Fibroblast of gingiva (primary cell): ENCODE measurements at regions not wholly inside any gene's neighbourhood (a gene's known extent, or its start where the extent isn't known, plus 50 kb on each side); places are given as distances from the start of the nearest gene placed in this dataset.

Source experiments
- DNase-seq: peaks from one replicate; pipeline ENCODE4 v3.0.0-alpha.2; 2011; ENCODE audit warnings: low read depth

DNA sequence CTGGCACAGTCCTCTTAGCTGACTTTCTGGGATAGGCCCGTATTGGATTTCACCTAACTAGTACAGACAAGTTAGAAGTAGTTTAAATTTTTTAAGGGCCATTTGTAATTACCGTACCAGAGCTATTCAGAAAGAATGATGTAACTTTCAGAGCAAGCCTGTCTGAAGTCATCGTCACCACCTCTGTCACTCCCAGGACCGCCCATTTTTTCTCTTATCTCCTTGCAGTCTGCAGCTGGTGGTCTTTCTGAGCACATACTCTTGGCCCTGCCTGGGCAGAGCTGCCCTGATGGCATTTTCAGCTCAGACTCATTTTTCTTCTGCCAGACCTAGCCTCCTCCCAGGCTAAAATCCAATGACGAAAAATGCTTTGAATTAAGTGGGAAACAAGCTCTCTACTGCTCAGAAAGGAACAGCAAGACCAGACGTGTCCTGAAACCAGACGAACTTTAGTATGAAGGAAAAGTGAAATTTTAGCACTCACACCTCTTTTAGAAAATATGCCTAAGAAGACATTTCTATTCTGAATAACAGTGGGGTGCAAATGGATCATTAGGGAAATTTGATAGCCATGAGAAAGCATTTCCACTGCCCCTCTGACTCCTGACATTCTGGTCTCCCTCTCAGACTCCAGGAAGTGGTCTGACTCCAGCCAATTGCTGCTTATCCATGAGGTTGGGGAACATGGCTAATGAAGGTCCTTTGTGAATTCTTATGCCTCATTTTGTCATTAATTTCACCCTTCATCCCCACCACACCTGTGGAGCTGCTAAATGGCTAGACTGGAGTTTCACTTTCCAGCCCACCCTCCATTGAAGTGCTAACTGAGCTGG, 162.4 kb upstream of the GYPA start:
- DNase-seq = no peak

DNA sequence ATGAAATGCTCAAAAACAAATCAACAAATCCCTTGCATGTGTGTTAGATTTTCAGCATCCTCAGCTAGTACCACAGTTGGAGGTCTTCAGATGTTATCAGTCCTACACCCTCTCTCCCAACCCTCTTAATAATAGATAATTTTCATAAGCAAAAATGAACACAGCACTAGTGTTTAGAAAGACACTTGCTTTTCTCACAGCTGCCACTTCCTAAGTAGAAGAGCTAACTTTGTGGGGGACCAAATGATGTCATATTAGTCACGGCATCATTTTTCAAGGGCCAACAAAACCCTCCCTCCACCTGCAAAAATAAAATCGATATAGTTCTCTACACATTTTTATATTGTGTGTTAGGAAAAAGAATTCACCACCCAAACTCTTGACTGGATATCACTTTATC, 163.5 kb upstream of the GYPA start:
- no peak for DNase-seq

DNA sequence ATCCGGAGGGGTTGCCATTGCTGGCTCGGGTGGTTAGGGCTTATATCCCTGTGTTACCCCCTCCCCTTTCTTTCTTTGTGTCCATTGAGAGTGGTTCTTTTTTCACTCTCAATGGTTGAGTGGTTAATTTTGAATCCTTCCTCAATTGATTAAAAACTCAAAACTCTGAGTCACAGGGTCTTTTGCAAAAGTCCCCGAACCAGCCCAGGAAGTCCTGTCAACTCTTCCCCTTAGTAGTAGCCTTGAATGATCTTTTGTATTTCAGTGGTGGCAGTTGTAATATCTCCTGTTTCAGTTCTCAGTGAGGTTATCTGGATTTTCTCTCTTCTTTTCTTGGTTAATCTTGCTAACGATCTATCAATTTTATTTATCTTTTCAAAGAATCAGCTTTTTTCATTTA, 170.0 kb upstream of the GYPA start:
- no peak for DNase-seq

- no peak for DNase-seq
These were observed 172.9 kb upstream of the GYPA start for GRCh38 chr4:144313370-144313769.

DNA sequence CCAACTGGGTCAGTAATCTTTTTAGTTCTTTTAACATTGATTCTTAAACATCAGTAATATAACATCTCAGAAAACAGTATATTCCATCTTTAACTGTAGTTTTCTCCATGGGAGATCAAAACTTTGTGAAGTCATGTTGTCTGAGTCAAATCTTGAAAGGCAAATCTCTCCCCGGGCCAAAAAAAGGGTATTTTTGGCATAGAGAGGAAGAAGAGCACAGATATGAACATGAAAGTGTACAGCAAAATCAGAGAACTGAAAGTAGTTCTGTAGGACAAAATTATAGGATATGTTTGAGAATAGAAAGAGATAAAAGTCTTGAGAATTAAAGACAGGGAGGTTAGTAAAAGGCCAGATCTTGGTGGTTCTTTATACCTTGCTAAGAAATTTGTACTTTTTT, 176.4 kb upstream of the GYPA start:
- no peak for DNase-seq

GRCh38 chr4:144318797-144319196, 178.3 kb upstream of the GYPA start:
- DNase-seq = no peak

DNA sequence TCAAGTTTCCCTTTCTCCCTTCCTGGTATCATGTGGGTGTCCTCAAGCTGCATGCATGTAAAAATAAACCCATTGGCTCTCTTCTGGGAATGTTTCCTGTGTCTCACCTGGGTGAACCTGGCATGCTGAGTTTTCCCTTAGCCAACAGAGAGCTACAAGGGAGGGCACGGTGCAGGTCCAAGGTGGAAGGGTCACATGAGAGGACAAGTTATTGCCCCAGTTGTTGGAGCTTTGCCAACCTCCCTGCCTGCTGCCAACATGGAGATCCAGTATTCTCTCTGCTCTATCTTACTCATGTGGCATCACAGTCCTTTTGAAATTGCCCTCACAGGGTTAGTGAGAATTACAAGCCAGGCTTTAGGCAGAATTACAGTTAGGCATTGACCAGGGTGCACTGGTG, 196.1 kb upstream of the GYPA start:
- no peak for DNase-seq

DNA sequence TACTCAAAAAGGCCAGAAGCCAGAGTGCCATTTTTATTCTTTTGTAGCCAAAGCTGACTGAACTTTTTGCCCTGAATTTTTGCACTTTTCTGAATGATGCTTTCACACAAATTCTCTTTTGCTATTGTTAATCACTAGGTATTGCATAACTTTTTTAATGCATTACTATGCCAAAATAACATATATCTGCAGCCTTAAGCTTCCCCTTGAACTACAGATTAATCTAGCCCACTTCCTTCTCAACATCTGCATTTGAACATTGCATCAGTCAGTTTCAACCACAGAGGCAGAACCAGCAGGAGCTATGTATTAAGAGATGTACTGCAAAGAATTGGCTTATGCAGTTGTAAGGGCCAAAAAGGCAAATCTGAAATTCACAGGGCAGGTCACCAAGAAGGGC, 197.6 kb upstream of the GYPA start:
- DNase-seq = no peak

DNA sequence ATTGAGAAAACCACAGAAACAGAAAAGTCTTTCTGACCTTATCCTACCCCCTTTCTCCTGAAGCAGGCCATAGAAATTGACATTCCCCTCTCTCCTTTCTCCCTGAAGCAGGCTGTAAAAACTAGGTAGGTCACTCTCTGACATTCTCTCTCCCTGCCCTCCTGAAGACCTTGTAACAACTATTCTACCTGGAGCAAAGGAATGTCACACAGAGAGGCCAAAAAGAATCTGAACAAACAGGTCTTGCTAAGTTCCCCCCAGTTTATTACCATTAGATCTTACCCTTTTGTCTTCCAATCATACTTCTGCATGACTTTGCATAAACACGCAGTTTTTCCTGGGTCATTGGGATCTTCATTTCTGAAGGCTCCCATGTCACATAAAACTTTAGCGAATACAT, 198.3 kb upstream of the GYPA start:
- no peak for DNase-seq

GRCh38 chr4:144340931-144341330, 200.4 kb upstream of the GYPA start:
- no peak for DNase-seq

GRCh38 chr4:144342949-144343760, 202.6 kb upstream of the GYPA start:
- DNase-seq = peak; percentile 56

DNA sequence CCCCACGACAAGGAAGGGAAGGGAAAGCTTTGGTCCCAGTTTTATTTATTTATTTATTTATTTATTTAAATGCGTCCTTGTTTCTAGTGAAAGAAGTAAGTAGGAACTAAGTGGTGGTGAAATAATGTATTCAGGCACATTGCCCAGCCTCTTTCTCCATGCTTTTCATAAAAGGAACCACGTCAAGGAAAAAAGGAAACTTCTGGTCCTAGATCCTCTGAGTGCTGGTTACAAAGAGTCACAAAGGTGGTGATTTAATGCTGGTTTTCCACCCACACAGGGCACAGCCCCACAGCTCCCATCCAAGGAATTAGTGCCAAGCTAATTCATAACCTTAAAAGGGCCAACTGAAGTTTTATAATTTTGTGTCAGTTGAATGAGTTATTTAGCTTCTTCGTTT, 206.6 kb upstream of the GYPA start:
- DNase-seq = no peak

GRCh38 chr4:144350706-144351105, 210.2 kb upstream of the GYPA start:
- DNase-seq = no peak

DNA sequence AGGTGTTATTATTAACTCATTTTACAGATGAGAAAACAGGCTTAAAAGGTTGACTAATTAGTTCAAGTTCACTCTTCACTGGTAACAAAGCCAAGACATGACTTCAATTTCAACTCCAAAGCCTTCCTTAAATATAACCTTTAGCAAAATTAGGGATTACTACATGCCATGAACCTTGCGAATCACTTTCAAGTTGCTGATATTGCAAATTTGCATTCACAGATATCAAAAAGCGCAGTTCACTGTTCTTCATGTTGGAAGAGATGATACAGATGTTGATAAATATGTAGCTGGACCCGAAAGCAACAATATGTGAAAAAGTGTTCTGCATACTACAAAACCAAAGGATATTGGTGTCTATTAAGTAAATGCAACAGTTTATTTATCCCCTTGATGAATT, 210.8 kb upstream of the GYPA start:
- no peak for DNase-seq

GRCh38 chr4:144353292-144353691, 212.8 kb upstream of the GYPA start:
- DNase-seq = no peak

DNA sequence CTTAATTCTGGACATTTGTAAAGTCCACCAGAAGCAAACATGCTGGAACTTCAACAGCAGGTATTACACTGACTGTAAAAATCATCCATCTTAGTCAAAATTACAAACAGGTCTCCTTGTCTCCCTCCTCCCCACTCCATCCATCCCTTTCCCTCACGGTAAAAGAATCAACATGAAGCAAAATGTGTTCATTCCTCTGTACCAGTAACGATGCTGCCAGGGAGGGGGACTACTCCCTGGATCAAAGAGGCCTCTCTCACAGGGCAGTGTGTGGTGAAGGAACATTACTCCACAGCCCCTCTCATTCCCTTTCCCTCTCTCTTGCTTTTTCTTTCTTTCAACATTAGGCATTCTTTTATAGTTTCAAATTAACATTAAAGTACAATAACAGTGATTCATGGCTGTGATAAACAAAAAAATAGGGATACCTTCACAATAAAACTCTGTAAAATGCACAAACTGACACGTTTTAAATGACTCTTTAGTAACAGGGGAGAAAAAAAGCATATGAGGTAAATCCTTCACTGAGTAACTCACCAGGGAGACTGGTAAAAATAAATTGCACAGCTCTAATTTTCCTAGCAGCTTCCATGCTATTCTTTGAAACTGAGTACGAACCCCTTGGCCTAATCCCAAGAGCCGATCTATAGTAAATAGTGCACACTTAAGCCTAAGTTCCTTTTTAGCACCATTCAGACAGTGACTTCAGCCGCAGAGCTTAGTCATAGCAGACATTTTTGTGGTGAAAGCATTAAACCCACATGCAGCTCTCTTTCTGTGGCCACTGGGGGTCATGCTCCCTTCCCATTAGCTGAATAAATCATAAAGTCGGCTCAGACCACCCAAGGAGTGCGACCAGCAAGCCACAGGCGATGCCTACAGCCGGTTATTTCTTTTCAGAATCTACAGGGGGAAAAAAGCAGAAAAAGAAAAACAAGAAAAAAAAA, 215.6 kb upstream of the GYPA start:
- peak; percentile 61 for DNase-seq

- no peak for DNase-seq
These were observed 216.4 kb upstream of the GYPA start for GRCh38 chr4:144356941-144357381.

DNA sequence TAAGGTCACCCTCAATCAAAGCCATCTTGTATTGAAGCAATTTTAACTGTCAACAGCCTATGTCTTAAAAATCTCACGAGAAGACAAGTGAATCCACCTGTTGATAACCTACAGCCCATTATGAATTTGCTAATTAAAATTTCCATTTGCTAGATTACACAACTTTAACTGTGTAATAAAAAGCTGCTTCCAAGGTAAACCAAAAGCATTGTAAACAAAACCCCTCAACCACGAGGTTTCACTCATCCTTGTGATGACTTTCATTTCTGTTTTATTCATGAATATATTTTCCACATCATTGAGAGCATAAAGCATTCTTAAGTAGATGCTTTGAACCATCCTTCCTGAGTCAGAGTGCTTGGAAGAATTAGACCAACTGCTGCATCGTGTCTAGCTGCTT, 217.5 kb upstream of the GYPA start:
- no peak for DNase-seq

DNA sequence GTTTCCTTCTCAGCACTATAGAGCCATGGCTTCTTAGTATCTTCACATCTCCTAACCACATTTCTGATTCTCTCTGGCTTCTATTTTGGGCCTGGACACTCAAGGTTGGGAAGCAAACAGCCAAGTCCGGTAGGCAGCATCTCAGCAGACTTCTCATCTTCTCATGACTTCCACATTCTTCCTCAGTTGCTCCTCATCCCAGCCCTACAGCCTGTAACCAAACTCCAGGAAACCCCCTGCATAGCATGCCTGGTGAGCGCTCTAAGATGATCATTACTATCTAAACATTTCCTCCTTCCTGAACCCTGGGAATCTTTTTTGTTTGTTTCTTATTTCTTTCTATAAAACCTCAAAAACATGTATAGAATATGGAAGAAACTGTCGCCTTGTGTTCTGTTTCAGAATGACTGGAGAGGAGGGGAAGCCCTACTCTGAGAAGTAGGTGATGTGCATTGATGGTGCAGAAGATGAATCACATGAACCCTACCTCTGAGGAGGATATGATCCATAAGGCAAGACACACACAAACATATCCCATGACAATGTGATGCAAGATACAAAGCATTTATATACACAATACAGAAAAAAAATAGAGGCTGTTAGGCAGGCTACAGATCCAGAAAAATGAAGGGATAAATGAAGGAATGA, 219.8 kb upstream of the GYPA start:
- DNase-seq = no peak

DNA sequence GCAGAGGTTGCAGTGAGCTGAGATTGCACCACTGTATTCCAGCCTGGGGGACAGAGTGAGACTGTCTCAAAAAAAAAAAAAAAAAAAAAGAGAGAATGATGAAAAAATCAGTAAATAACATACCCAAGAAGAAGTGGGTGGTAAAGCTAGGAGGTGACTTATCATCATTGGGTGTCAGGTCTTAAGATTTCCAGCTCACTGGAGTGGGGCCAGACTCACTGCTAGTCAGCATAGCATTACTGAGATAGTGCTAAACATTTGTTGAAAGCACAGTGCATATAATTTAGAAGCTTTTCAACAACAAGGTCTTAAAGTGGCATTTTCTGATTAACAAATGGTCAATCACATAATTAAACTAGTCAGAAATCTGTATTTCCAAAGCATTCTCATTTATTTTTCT, 221.8 kb upstream of the GYPA start:
- no peak for DNase-seq

DNA sequence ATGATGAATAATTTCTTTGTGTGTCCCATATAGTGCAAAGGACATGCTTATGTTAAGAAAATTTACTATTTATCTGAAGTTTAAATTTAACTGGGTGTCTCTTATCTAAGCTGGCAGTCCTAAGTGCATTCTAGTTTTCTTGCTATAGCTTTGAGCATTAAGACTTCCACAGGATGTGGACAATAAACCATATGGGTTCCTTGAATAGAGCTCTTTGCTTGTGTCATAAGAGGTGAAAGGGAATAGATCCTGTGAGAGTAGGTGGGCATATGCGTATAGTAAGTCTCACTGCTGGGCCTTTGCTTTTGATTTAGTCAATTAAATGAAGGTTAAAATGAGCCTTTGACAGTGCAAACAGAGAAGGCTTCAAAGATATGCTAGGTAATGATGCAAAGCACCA, 223.4 kb upstream of the GYPA start:
- DNase-seq = no peak

DNA sequence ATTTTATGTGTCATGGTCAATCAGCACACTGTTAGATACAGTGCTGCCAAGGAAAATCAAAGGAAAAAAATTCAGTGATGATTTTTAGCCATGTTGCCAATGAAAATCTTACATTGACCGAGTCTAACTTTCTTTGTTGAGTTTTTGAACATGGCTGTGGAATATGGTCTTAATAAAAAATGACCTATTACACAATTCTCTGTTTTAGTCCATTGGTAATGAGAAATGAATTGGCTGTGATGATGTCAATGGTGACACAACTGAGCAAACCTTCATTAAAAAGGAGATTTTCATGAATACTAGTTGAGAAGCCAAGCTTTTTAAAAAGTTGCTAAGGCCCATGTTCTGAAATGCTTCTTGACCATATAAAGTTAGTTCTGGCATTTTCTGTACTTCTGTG, 225.9 kb upstream of the GYPA start:
- peak; percentile 25 for DNase-seq
